Osteocyte (in vitro differentiated cells): ENCODE measurements at regions not wholly inside any gene's neighbourhood (a gene's known extent, or its start where the extent isn't known, plus 50 kb on each side); places are given as distances from the start of the nearest gene placed in this dataset.
"Not testable (repeated sequence)": the region's sequence is repeated elsewhere in the genome, so short reads cannot be mapped to it uniquely, and the experiment has no call there.

ENCODE experiments used
- DNase-seq: peaks from one replicate; pipeline ENCODE4 v3.0.0; 2021; ENCODE audit warnings: mixed read lengths; ENCODE audit not compliant: unreplicated experiment; ENCODE audit errors: extremely low spot score
- H3K27ac Mint-ChIP-seq: one replicate; pipeline ENCODE4 v1.8.0; 2021; ENCODE audit warnings: mild to moderate bottlenecking, mixed read lengths; ENCODE audit not compliant: unreplicated experiment
- H3K27me3 Mint-ChIP-seq: one replicate; pipeline ENCODE4 v1.8.0; 2021; ENCODE audit warnings: mixed read lengths; ENCODE audit not compliant: unreplicated experiment
- H3K36me3 Mint-ChIP-seq: one replicate; pipeline ENCODE4 v1.8.0; 2021; ENCODE audit warnings: mixed read lengths; ENCODE audit not compliant: unreplicated experiment
- H3K4me1 Mint-ChIP-seq: one replicate; pipeline ENCODE4 v1.8.0; 2021; ENCODE audit warnings: mixed read lengths; ENCODE audit not compliant: unreplicated experiment
- H3K4me3 Mint-ChIP-seq: one replicate; pipeline ENCODE4 v1.8.0; 2021; ENCODE audit warnings: mild to moderate bottlenecking, moderate library complexity, mixed read lengths; ENCODE audit not compliant: unreplicated experiment
- H3K9me3 Mint-ChIP-seq: one replicate; pipeline ENCODE4 v1.8.0; 2021; ENCODE audit warnings: mixed read lengths; ENCODE audit not compliant: unreplicated experiment
- TF ChIP-seq, protein P1 (sequence below): fragments of 200-600 bp; sonication (generic); IDR thresholded peaks from 2 replicates; pipeline ENCODE4 v1.5.0; 2021; ENCODE audit warnings: antibody characterized with exemption, mild to moderate bottlenecking, moderate library complexity

DNA sequence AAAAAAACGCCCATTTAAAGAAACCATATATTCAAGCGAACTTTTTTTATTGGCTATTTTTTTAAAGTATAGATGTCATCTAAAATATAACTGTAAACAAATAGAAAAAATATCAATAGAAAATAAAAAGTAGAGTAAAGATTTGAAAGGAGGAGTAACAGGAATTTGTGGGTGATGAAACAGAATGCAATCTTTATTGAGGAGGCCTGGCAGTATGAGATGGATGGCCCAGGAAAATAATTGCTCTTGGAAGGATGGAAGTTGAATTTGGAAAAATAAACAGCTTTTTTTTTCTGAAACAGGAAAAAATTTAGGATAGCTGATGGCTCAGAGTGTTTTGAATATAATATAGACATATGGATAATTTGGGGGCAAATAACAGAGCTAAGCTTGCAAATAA lies 219.0 kb downstream of the CASP12 start:
- peaks cover 3% of the 10 kb centered on the region for H3K4me1 Mint-ChIP-seq
- H3K27me3 Mint-ChIP-seq = no peaks in the 10 kb centered on the region
- no peaks in the 10 kb centered on the region for H3K9me3 Mint-ChIP-seq
- no peak overlapping the region for H3K4me3 Mint-ChIP-seq
- H3K27ac Mint-ChIP-seq = no peak overlapping the region
- no peak for DNase-seq
- H3K36me3 Mint-ChIP-seq = no peaks in the 10 kb centered on the region
- TF ChIP-seq, protein P1, sequence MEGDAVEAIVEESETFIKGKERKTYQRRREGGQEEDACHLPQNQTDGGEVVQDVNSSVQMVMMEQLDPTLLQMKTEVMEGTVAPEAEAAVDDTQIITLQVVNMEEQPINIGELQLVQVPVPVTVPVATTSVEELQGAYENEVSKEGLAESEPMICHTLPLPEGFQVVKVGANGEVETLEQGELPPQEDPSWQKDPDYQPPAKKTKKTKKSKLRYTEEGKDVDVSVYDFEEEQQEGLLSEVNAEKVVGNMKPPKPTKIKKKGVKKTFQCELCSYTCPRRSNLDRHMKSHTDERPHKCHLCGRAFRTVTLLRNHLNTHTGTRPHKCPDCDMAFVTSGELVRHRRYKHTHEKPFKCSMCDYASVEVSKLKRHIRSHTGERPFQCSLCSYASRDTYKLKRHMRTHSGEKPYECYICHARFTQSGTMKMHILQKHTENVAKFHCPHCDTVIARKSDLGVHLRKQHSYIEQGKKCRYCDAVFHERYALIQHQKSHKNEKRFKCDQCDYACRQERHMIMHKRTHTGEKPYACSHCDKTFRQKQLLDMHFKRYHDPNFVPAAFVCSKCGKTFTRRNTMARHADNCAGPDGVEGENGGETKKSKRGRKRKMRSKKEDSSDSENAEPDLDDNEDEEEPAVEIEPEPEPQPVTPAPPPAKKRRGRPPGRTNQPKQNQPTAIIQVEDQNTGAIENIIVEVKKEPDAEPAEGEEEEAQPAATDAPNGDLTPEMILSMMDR = no peak

DNA sequence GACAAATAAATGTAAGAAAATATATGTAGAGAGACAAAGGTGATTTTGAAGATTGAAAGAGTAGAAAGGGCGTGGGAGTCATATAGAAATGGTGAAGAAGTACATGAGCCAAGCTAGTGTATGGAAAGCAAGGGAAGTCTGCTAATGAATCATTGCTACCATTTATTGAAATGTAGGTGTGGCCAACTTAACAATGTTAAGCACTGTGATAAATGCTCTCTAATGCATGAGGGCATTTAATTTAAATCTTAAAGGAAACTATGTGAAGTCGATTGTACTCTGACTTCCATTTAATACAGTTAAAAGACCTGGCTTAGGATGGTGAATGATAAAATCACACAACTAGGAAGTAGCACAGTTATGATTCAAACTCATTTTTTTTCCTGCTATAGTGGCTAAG lies 219.9 kb downstream of the CASP12 start:
- Mint-ChIP-seq H3K27me3 (no peaks in the 10 kb centered on the region), H3K27ac (no peak overlapping the region), H3K9me3 (no peaks in the 10 kb centered on the region), H3K4me1 (peaks cover 3% of the 10 kb centered on the region), H3K4me3 (no peak overlapping the region), H3K36me3 (no peaks in the 10 kb centered on the region)
- DNase-seq = no peak
- TF ChIP-seq, protein P1 = no peak

DNA sequence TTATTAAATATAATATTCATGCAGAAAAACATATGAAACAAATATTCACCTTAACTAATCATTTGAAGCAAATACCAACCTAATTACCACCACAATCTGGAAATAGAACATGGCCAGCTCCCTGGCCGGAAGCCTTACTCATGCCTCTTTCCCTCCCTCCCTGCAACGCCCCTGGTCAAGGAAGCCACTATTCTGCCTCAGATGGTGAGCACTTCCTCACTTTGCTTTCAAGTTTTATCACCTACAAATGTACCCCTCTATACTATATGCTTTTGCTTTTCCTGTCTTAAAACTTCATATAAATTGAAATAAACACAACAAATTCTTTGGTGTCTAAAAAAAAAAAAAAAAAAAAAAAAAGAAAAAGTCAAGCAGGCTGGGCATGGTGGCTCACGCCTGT lies 221.2 kb downstream of the CASP12 start:
- DNase-seq, H3K36me3 Mint-ChIP-seq, H3K27me3 Mint-ChIP-seq, H3K4me3 Mint-ChIP-seq, H3K4me1 Mint-ChIP-seq, H3K9me3 Mint-ChIP-seq, H3K27ac Mint-ChIP-seq: not testable (repeated sequence)

DNA sequence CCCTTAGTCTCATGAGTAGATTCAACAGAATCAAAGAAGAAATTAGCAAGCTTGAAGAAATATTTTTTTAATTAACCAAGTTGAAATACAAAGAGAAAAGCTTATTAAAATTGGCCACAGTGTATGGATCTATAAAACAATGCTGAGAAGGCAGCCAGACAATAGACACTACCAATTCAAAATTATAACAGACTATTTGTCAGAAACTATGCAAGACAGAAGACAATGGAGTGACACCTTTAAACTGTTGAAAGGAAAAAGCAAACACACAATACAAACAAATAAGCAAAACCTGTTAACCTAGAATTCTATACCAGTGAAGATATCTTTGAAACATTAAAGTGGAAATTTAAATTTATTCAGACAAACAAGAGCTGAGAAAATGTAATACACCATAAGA lies 225.4 kb downstream of the CASP12 start:
- Mint-ChIP-seq H3K27ac (no peak overlapping the region), H3K4me3 (no peak overlapping the region), H3K4me1 (peaks cover 10% of the 10 kb centered on the region), H3K36me3 (no peaks in the 10 kb centered on the region), H3K27me3 (no peaks in the 10 kb centered on the region), H3K9me3 (no peaks in the 10 kb centered on the region)
- no peak for DNase-seq
- TF ChIP-seq, protein P1 = no peak

DNA sequence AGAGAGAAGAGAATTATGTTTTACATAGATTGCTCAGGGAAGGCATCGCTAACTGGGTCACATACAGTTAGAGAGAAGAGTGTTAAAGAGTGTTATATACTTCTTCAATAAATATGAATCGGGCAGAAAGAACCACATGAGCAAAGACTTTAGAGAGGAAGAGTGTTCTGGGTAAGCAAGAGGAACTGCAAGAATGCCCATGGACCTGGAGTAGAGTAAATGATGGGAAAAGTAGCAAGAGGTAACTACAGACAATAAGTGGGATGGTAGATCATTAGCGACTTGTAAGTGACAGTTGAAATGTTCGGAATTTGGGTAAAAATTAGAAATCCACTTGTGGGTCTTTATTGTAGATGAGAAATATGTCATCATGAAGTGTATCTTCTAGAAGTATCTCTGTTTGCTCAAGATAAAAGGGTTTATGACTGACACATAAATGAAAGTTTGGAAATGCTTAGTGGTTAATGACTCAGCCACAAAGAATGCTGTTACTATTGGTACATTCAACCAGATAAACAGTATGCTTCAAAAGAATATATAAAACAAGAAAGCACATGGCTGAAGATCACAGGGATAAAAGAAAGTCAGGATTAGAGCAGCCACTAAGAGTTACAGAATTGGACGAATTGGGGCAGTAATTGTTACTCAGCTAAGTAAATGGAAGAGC lies 229.3 kb downstream of the CASP12 start:
- no peaks in the 10 kb centered on the region for H3K27me3 Mint-ChIP-seq
- no peaks in the 10 kb centered on the region for H3K36me3 Mint-ChIP-seq
- no peak for DNase-seq
- H3K4me1 Mint-ChIP-seq = peaks cover 10% of the 10 kb centered on the region
- H3K9me3 Mint-ChIP-seq = no peaks in the 10 kb centered on the region
- H3K4me3 Mint-ChIP-seq = no peak overlapping the region
- peak overlapping the region; percentile 2 for H3K27ac Mint-ChIP-seq
- TF ChIP-seq, protein P1 = no peak

DNA sequence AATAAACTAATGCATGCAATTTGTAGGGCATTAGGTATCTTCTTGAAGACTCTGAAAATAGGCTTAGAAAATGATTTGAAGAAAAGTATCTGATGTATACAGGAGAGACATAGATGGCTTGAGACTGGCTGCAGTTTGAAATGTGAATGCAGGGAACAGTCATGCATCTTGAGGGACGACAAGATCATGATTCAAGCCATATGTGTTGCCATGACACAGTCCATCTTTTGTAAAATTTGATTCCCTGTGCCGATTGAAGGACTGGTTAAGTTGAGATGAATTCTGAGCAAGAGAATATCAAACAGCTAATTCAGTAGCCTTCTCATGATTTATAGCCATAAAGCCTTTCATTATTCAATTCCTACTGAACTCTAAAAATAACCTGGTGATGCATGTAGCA lies 231.6 kb downstream of the CASP12 start:
- no peak overlapping the region for H3K4me3 Mint-ChIP-seq
- no peak for DNase-seq
- TF ChIP-seq, protein P1 = no peak
- no peaks in the 10 kb centered on the region for H3K36me3 Mint-ChIP-seq
- peaks cover 10% of the 10 kb centered on the region for H3K4me1 Mint-ChIP-seq
- no peaks in the 10 kb centered on the region for H3K27me3 Mint-ChIP-seq
- no peak overlapping the region for H3K27ac Mint-ChIP-seq
- H3K9me3 Mint-ChIP-seq = no peaks in the 10 kb centered on the region
